HepG2 (cell line): ENCODE measurements at regions not wholly inside any gene's neighbourhood (a gene's known extent, or its start where the extent isn't known, plus 50 kb on each side); places are given as distances from the start of the nearest gene placed in this dataset.

Experiments
- CC2D1A ChIP-seq: sonication (generic); formaldehyde crosslinking; IDR thresholded peaks from 2 replicates; pipeline ENCODE4 v1.8.1; 2023; ENCODE audit warnings: mild to moderate bottlenecking, missing genetic modification reagents
- CREM ChIP-seq, 2 experiments: sonication (generic) in 1 of 2; formaldehyde crosslinking in 1 of 2; IDR thresholded peaks; 2 replicates each; pipeline versions ENCODE4 v1.4.0 to v1.6.1; 2016 to 2020; ENCODE audit warnings: antibody characterized with exemption in 1 of 2, mild to moderate bottlenecking in 1 of 2, missing genetic modification reagents in 1 of 2
- FOXA1 ChIP-seq, 2 experiments: fragments of 450-650 bp in 1 of 2; sonication (generic) in 1 of 2; formaldehyde crosslinking in 1 of 2; IDR thresholded peaks; 2 replicates each; pipeline versions ENCODE4 v1.4.0 to v1.6.1; 2016 to 2020; ENCODE audit warnings: missing genetic modification reagents in 1 of 2
- KDM4B ChIP-seq: sonication (generic); formaldehyde crosslinking; IDR thresholded peaks from 2 replicates; pipeline ENCODE4 v1.4.0; 2020; ENCODE audit warnings: missing genetic modification reagents
- KDM5A ChIP-seq: fragments of 200-600 bp; sonication (generic); IDR thresholded peaks from 2 replicates; pipeline ENCODE4 v1.7.0; 2018; ENCODE audit warnings: antibody characterized with exemption, mild to moderate bottlenecking, low read length, borderline replicate concordance
- KDM6A ChIP-seq: IDR thresholded peaks from 2 replicates; pipeline ENCODE4 v1.6.1; 2016; ENCODE audit warnings: low read depth
- KMT2A ChIP-seq: sonication (generic); formaldehyde crosslinking; IDR thresholded peaks from 2 replicates; pipeline ENCODE4 v1.4.0; 2020; ENCODE audit warnings: missing genetic modification reagents
- LCORL ChIP-seq, 2 experiments: fragments of 450-650 bp in 1 of 2; sonication (generic) in 1 of 2; formaldehyde crosslinking in 1 of 2; IDR thresholded peaks; 2 replicates each; pipeline versions ENCODE4 v1.5.0 to v1.6.1; 2017 to 2020; ENCODE audit warnings: antibody characterized with exemption in 1 of 2, missing genetic modification reagents in 1 of 2
- NCOA2 ChIP-seq: sonication (generic); formaldehyde crosslinking; IDR thresholded peaks from 2 replicates; pipeline ENCODE4 v1.8.0; 2022; ENCODE audit warnings: inconsistent platforms
- NKX3-1 ChIP-seq: sonication (generic); formaldehyde crosslinking; IDR thresholded peaks from 2 replicates; pipeline ENCODE4 v1.5.0; 2020; ENCODE audit warnings: missing genetic modification reagents
- SIX4 ChIP-seq: sonication (generic); formaldehyde crosslinking; IDR thresholded peaks from 2 replicates; pipeline ENCODE4 v1.4.0; 2020; ENCODE audit warnings: missing genetic modification reagents
- SOX5 ChIP-seq: IDR thresholded peaks from 2 replicates; pipeline ENCODE4 v1.6.1; 2016; ENCODE audit warnings: borderline replicate concordance
- TEAD3 ChIP-seq: optimal IDR thresholded peaks from 2 replicates; pipeline ENCODE3; 2016; ENCODE audit warnings: borderline replicate concordance
- TOPORS ChIP-seq: sonication (generic); formaldehyde crosslinking; IDR thresholded peaks from 2 replicates; pipeline ENCODE4 v1.8.0; 2023; ENCODE audit warnings: mild to moderate bottlenecking, missing genetic modification reagents
- XBP1 ChIP-seq: sonication (generic); formaldehyde crosslinking; IDR thresholded peaks from 2 replicates; pipeline ENCODE4 v1.5.0; 2020; ENCODE audit warnings: missing genetic modification reagents
- ZEB1 ChIP-seq: IDR thresholded peaks from 2 replicates; pipeline ENCODE4 v1.6.1; 2012; ENCODE audit warnings: mild to moderate bottlenecking, low read depth, inconsistent platforms; ENCODE audit not compliant: insufficient replicate concordance
- ZNF569 ChIP-seq: sonication (generic); formaldehyde crosslinking; IDR thresholded peaks from 2 replicates; pipeline ENCODE4 v1.5.0; 2020; ENCODE audit warnings: mild to moderate bottlenecking, missing genetic modification reagents, moderate library complexity, borderline replicate concordance
- TF ChIP-seq, protein P1 (sequence below): sonication (generic); formaldehyde crosslinking; IDR thresholded peaks from 2 replicates; pipeline ENCODE4 v1.5.0; 2020; ENCODE audit warnings: mild to moderate bottlenecking, missing genetic modification reagents, borderline replicate concordance
- TF ChIP-seq, protein P2 (sequence below): sonication (generic); formaldehyde crosslinking; IDR thresholded peaks from 2 replicates; pipeline ENCODE4 v1.5.0; 2020; ENCODE audit warnings: mild to moderate bottlenecking, missing genetic modification reagents
- TF ChIP-seq, protein P3 (sequence below): IDR thresholded peaks from 2 replicates; pipeline ENCODE4 v1.6.1; 2016; ENCODE audit warnings: mild to moderate bottlenecking
- TF ChIP-seq, protein P4 (sequence below): sonication (generic); formaldehyde crosslinking; IDR thresholded peaks from 2 replicates; pipeline ENCODE4 v1.4.0; 2020; ENCODE audit warnings: missing genetic modification reagents

DNA sequence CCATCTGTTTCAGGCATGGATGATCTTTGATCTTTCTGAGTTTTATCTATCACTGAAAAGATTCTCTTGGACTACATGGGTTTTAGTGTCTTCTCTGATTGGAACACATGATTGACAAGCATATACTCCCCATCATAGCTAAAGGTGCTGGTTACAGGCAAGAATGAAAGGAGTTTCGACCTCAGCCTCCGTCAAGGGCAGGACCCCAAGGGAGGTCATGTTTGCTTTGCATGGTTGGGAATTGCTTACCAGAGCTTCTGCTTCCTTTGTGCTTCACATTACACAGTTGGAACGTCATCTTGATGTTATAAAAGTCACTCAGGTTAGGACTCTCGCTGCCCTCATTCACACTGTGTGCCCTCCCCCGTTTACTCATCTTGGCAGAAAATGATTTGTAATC lies 287.7 kb downstream of the PIK3C3 start (continued):
- TF ChIP-seq SIX4 (CRISPR knock-in tag) (peak; percentile 41; the same call in 1 of the 2 replicates), KMT2A (no peak), TOPORS (CRISPR knock-in tag) (no peak), SOX5 (CRISPR knock-in tag) (peak; percentile 74), LCORL (IDR thresholded peaks at IDR 0.05) (no peak), LCORL (CRISPR knock-in tag; IDR thresholded peaks at IDR 0.05) (no peak), CREM (IDR thresholded peaks at IDR 0.05) (peak; percentile 38; the same call in 1 of the 2 replicates), CREM (CRISPR knock-in tag; IDR thresholded peaks at IDR 0.05) (no peak), KDM4B (0 out of 2 replicates have a peak, but pooled peaks have one; percentile 26), NCOA2 (peak; percentile 42; the same call in 1 of the 2 replicates), TEAD3 (CRISPR knock-in tag) (peak; percentile 71), ZNF569 (no peak), KDM5A (no peak), XBP1 (CRISPR knock-in tag) (no peak), ZEB1 (no peak), NKX3-1 (CRISPR knock-in tag) (no peak), FOXA1 (IDR thresholded peaks at IDR 0.05) (no peak), FOXA1 (CRISPR knock-in tag; IDR thresholded peaks at IDR 0.05) (peak; percentile 57; the same call in 1 of the 2 replicates), KDM6A (CRISPR knock-in tag) (0 out of 2 replicates have a peak, but pooled peaks have one; percentile 18), CC2D1A (CRISPR knock-in tag) (no peak)
- TF ChIP-seq, protein P1, sequence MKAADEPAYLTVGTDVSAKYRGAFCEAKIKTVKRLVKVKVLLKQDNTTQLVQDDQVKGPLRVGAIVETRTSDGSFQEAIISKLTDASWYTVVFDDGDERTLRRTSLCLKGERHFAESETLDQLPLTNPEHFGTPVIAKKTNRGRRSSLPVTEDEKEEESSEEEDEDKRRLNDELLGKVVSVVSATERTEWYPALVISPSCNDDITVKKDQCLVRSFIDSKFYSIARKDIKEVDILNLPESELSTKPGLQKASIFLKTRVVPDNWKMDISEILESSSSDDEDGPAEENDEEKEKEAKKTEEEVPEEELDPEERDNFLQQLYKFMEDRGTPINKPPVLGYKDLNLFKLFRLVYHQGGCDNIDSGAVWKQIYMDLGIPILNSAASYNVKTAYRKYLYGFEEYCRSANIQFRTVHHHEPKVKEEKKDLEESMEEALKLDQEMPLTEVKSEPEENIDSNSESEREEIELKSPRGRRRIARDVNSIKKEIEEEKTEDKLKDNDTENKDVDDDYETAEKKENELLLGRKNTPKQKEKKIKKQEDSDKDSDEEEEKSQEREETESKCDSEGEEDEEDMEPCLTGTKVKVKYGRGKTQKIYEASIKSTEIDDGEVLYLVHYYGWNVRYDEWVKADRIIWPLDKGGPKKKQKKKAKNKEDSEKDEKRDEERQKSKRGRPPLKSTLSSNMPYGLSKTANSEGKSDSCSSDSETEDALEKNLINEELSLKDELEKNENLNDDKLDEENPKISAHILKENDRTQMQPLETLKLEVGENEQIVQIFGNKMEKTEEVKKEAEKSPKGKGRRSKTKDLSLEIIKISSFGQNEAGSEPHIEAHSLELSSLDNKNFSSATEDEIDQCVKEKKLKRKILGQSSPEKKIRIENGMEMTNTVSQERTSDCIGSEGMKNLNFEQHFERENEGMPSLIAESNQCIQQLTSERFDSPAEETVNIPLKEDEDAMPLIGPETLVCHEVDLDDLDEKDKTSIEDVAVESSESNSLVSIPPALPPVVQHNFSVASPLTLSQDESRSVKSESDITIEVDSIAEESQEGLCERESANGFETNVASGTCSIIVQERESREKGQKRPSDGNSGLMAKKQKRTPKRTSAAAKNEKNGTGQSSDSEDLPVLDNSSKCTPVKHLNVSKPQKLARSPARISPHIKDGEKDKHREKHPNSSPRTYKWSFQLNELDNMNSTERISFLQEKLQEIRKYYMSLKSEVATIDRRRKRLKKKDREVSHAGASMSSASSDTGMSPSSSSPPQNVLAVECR: no peak
- TF ChIP-seq, protein P2, sequence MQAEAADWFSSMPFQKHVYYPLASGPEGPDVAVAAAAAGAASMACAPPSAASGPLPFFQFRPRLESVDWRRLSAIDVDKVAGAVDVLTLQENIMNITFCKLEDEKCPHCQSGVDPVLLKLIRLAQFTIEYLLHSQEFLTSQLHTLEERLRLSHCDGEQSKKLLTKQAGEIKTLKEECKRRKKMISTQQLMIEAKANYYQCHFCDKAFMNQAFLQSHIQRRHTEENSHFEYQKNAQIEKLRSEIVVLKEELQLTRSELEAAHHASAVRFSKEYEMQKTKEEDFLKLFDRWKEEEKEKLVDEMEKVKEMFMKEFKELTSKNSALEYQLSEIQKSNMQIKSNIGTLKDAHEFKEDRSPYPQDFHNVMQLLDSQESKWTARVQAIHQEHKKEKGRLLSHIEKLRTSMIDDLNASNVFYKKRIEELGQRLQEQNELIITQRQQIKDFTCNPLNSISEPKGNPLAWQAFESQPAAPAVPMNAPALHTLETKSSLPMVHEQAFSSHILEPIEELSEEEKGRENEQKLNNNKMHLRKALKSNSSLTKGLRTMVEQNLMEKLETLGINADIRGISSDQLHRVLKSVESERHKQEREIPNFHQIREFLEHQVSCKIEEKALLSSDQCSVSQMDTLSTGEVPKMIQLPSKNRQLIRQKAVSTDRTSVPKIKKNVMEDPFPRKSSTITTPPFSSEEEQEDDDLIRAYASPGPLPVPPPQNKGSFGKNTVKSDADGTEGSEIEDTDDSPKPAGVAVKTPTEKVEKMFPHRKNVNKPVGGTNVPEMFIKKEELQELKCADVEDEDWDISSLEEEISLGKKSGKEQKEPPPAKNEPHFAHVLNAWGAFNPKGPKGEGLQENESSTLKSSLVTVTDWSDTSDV (CRISPR knock-in tag): no peak
- TF ChIP-seq, protein P3, sequence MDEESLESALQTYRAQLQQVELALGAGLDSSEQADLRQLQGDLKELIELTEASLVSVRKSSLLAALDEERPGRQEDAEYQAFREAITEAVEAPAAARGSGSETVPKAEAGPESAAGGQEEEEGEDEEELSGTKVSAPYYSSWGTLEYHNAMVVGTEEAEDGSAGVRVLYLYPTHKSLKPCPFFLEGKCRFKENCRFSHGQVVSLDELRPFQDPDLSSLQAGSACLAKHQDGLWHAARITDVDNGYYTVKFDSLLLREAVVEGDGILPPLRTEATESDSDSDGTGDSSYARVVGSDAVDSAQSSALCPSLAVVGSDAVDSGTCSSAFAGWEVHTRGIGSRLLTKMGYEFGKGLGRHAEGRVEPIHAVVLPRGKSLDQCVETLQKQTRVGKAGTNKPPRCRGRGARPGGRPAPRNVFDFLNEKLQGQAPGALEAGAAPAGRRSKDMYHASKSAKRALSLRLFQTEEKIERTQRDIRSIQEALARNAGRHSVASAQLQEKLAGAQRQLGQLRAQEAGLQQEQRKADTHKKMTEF: no peak
- TF ChIP-seq, protein P4, sequence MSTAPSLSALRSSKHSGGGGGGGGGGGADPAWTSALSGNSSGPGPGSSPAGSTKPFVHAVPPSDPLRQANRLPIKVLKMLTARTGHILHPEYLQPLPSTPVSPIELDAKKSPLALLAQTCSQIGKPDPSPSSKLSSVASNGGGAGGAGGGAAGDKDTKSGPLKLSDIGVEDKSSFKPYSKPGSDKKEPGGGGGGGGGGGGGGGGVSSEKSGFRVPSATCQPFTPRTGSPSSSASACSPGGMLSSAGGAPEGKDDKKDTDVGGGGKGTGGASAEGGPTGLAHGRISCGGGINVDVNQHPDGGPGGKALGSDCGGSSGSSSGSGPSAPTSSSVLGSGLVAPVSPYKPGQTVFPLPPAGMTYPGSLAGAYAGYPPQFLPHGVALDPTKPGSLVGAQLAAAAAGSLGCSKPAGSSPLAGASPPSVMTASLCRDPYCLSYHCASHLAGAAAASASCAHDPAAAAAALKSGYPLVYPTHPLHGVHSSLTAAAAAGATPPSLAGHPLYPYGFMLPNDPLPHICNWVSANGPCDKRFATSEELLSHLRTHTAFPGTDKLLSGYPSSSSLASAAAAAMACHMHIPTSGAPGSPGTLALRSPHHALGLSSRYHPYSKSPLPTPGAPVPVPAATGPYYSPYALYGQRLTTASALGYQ (CRISPR knock-in tag): no peak
